Hepatocyte (in vitro differentiated cells): ENCODE measurements at regions not wholly inside any gene's neighbourhood (a gene's known extent, or its start where the extent isn't known, plus 50 kb on each side); places are given as distances from the start of the nearest gene placed in this dataset.

Experiments
- DNase-seq: peaks from one replicate; pipeline ENCODE4 v3.0.0-alpha.2; 2016; ENCODE audit warnings: low spot score
- H2AFZ ChIP-seq: fragments of 200-600 bp; sonication (generic); 2 replicates; pipeline ENCODE4 v1.6.0; 2016; ENCODE audit warnings: antibody characterized with exemption, mild to moderate bottlenecking
- H3K27ac ChIP-seq: fragments of 200-600 bp; sonication (generic); 2 replicates; pipeline ENCODE4 v1.5.1; 2016; ENCODE audit warnings: mild to moderate bottlenecking
- H3K27me3 ChIP-seq: fragments of 200-600 bp; sonication (generic); 2 replicates; pipeline ENCODE4 v1.6.1; 2016
- H3K36me3 ChIP-seq: fragments of 200-600 bp; sonication (generic); replicated peaks from 2 replicates; pipeline ENCODE4 v1.5.1; 2016; ENCODE audit warnings: low read depth; ENCODE audit not compliant: insufficient read depth
- H3K4me1 ChIP-seq: fragments of 200-600 bp; sonication (generic); 2 replicates; pipeline ENCODE4 v1.5.1; 2016; ENCODE audit warnings: mild to moderate bottlenecking, moderate library complexity; ENCODE audit not compliant: insufficient read depth
- H3K4me2 ChIP-seq: fragments of 200-600 bp; sonication (generic); 2 replicates; pipeline ENCODE4 v1.6.0; 2016
- H3K4me3 ChIP-seq: fragments of 200-600 bp; sonication (generic); 2 replicates; pipeline ENCODE4 v1.5.1; 2016; ENCODE audit warnings: mild to moderate bottlenecking
- H3K79me2 ChIP-seq: fragments of 200-600 bp; sonication (generic); 2 replicates; pipeline ENCODE4 v1.6.0; 2017; ENCODE audit warnings: mild to moderate bottlenecking
- H3K9me2 ChIP-seq: fragments of 200-600 bp; sonication (generic); replicated peaks from 2 replicates; pipeline ENCODE4 v1.6.0; 2017; ENCODE audit warnings: mild to moderate bottlenecking; ENCODE audit not compliant: insufficient read depth
- H3K9me3 ChIP-seq: fragments of 200-600 bp; sonication (generic); 2 replicates; pipeline ENCODE4 v1.5.1; 2016; ENCODE audit warnings: low read depth, mild to moderate bottlenecking
- H4K20me1 ChIP-seq: fragments of 200-600 bp; sonication (generic); 2 replicates; pipeline ENCODE4 v1.6.0; 2016; ENCODE audit warnings: mild to moderate bottlenecking; ENCODE audit not compliant: insufficient read depth, poor library complexity, severe bottlenecking
- EZH2 ChIP-seq: fragments of 200-600 bp; sonication (generic); IDR thresholded peaks from 2 replicates; pipeline ENCODE4 v1.6.1; 2016; ENCODE audit warnings: antibody characterized with exemption, mild to moderate bottlenecking, borderline replicate concordance
- EZH2phosphoT487 ChIP-seq: fragments of 200-600 bp; sonication (generic); IDR thresholded peaks from one replicate; pipeline ENCODE4 v1.6.1; 2018; ENCODE audit warnings: antibody characterized with exemption, mild to moderate bottlenecking, low read depth, moderate library complexity; ENCODE audit not compliant: unreplicated experiment, severe bottlenecking
- WGBS: methylation state at CpG from one replicate; pipeline ENCODE4 v1.1.6; 2016; ENCODE audit warnings: low lambda C conversion rate; ENCODE audit errors: missing lambda C conversion rate; 5-methylcytosine and 5-hydroxymethylcytosine counted together
- TF ChIP-seq, protein P1 (sequence below): fragments of 200-600 bp; sonication (generic); IDR thresholded peaks from 2 replicates; pipeline ENCODE4 v1.5.1; 2016; ENCODE audit warnings: antibody characterized with exemption, mild to moderate bottlenecking; ENCODE audit not compliant: poor library complexity

DNA sequence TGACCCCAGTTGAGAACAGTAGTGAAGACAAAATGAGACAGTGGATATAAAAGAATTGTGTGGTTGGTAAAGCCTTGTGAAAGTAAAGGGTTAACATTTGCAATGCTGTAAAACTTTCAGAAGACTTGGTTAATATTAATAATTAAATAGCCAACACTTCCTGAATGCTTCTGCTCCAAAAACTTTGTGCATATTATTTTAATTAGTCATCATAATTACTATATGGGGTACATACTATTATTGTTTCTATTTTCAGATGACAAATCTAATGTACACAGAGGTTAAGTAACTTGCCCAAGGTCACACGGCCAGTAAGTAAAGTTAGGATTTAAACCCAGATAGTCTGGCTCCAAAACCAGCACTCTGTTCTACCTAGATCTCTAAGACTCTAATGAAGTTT lies 291.3 kb downstream of the OGFRL1 start:
- no peaks in the 10 kb centered on the region for H3K79me2 ChIP-seq
- no peaks in the 10 kb centered on the region for H3K36me3 ChIP-seq
- peaks cover 3% of the 10 kb centered on the region for H3K4me1 ChIP-seq
- no peak overlapping the region for H3K4me3 ChIP-seq
- H3K27me3 ChIP-seq = no peaks in the 10 kb centered on the region
- H3K4me2 ChIP-seq = no peak overlapping the region
- DNase-seq = no peak
- H2AFZ ChIP-seq = no peak overlapping the region
- H4K20me1 ChIP-seq = no peaks in the 10 kb centered on the region
- H3K9me3 ChIP-seq = no peaks in the 10 kb centered on the region
- no peaks in the 10 kb centered on the region for H3K9me2 ChIP-seq
- 37% methylated on average over 1 of the region's 1 CpG for WGBS
- TF ChIP-seq EZH2 = no peak
- TF ChIP-seq, protein P1, sequence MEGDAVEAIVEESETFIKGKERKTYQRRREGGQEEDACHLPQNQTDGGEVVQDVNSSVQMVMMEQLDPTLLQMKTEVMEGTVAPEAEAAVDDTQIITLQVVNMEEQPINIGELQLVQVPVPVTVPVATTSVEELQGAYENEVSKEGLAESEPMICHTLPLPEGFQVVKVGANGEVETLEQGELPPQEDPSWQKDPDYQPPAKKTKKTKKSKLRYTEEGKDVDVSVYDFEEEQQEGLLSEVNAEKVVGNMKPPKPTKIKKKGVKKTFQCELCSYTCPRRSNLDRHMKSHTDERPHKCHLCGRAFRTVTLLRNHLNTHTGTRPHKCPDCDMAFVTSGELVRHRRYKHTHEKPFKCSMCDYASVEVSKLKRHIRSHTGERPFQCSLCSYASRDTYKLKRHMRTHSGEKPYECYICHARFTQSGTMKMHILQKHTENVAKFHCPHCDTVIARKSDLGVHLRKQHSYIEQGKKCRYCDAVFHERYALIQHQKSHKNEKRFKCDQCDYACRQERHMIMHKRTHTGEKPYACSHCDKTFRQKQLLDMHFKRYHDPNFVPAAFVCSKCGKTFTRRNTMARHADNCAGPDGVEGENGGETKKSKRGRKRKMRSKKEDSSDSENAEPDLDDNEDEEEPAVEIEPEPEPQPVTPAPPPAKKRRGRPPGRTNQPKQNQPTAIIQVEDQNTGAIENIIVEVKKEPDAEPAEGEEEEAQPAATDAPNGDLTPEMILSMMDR = no peak
- TF ChIP-seq EZH2phosphoT487 = no peak
- H3K27ac ChIP-seq = peak overlapping the region; percentile 31

DNA sequence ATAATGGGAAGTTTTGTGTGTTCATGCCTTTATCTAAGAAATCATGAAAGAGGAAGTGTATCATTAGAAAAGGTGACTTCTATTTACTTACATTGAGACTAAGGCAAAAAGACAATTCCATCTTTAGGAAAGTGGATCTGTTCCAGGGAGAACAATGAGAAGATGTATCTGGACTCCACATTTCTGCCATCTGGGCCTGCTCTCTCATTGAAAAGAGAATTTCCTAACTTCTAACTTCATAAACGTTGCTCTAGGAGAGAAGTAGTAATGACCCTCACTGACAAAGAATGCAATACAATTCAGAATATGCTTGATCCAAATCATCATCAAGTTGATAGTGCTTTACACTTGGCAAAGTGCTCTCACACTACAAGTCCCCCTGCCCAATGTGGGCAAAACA lies 294.2 kb downstream of the OGFRL1 start:
- no peaks in the 10 kb centered on the region for H3K36me3 ChIP-seq
- H3K4me2 ChIP-seq = no peak overlapping the region
- no peak overlapping the region for H3K27ac ChIP-seq
- 79% methylated on average over 1 of the region's 1 CpG for WGBS
- no peak for DNase-seq
- no peaks in the 10 kb centered on the region for H4K20me1 ChIP-seq
- H3K9me3 ChIP-seq = no peaks in the 10 kb centered on the region
- no peak overlapping the region for H2AFZ ChIP-seq
- H3K9me2 ChIP-seq = no peaks in the 10 kb centered on the region
- no peaks in the 10 kb centered on the region for H3K27me3 ChIP-seq
- H3K4me3 ChIP-seq = no peak overlapping the region
- no peak for TF ChIP-seq EZH2phosphoT487
- no peak for TF ChIP-seq EZH2
- TF ChIP-seq, protein P1 = no peak
- H3K79me2 ChIP-seq = no peaks in the 10 kb centered on the region
- peaks cover 3% of the 10 kb centered on the region for H3K4me1 ChIP-seq

DNA sequence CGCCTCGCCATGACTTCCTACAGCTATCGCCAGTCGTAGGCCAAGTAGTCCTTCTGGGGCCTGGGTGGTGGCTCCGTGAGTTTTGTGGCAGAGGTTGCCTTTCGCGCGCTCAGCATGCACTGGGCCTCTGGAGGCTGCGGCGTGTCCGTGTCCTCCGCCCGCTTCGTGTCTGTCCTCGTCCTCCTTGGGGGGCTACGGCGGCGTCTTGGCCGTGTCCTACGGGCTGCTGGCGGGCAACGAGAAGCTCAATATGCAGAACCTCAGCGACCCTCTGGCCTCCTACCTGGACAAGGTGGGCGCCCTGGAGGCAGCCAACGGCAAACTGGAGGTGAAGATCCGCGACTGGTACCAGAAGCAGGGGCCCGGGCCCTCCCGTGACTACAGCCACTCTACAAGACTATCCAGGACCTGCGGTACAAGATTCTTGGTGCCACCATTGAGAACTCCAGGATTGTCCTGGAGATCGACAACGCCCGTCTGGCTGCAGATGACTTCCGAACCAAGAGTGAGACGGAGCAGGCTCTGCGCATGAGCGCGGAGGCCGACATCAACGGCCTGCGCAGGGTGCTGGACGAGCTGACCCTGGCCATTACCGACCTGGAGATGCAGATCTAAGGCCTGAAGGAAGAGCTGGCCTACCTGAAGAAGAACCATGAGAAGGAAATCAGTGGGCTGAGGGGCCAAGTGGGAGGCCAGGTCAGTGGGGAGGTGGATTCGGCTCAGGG lies 296.3 kb downstream of the OGFRL1 start:
- H3K79me2 ChIP-seq = no peaks in the 10 kb centered on the region
- H3K27me3 ChIP-seq = no peaks in the 10 kb centered on the region
- H3K9me2 ChIP-seq = no peaks in the 10 kb centered on the region
- WGBS = 99% methylated on average over 44 of the region's 44 CpGs
- no peaks in the 10 kb centered on the region for H3K4me1 ChIP-seq
- H3K9me3 ChIP-seq = no peaks in the 10 kb centered on the region
- TF ChIP-seq, protein P1 = no peak
- TF ChIP-seq EZH2phosphoT487 = no peak
- no peak for TF ChIP-seq EZH2
- H3K4me2 ChIP-seq = no peak overlapping the region
- H3K27ac ChIP-seq = no peak overlapping the region
- no peaks in the 10 kb centered on the region for H3K36me3 ChIP-seq
- H2AFZ ChIP-seq = no peak overlapping the region
- H4K20me1 ChIP-seq = no peaks in the 10 kb centered on the region
- DNase-seq = no peak
- H3K4me3 ChIP-seq = no peak overlapping the region

DNA sequence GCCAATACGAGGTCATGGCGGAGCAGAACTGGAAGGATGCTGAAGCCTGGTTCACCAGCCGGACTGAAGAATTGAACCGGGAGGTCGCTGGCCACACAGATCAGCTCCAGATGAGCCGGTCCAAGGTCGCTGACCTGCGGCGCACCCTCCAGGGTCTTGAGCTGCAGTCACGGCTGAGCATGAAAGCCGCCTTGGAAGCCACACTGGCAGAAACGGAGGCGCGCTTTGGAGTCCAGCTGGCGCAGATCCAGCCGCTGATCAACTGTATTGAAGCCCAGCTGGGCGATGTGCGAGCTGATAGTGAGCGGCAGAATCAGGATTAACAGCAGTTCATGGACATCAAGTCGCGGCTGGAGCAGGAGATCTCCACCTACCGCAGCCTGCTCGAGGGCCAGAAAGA lies 296.9 kb downstream of the OGFRL1 start:
- H3K9me3 ChIP-seq = no peaks in the 10 kb centered on the region
- no peaks in the 10 kb centered on the region for H4K20me1 ChIP-seq
- no peak overlapping the region for H3K4me2 ChIP-seq
- no peaks in the 10 kb centered on the region for H3K9me2 ChIP-seq
- no peak overlapping the region for H3K4me3 ChIP-seq
- TF ChIP-seq EZH2 = no peak
- no peak for TF ChIP-seq EZH2phosphoT487
- TF ChIP-seq, protein P1 = no peak
- 99% methylated on average over 23 of the region's 23 CpGs for WGBS
- H3K27ac ChIP-seq = no peak overlapping the region
- no peaks in the 10 kb centered on the region for H3K4me1 ChIP-seq
- no peaks in the 10 kb centered on the region for H3K79me2 ChIP-seq
- no peaks in the 10 kb centered on the region for H3K27me3 ChIP-seq
- H2AFZ ChIP-seq = no peak overlapping the region
- no peak for DNase-seq
- no peaks in the 10 kb centered on the region for H3K36me3 ChIP-seq
